ENCODE measurements at regions not wholly inside any gene's neighbourhood (a gene's known extent, or its start where the extent isn't known, plus 50 kb on each side); places are given as distances from the start of the nearest gene placed in this dataset.

GRCh38 chr14:100012478-100013327 is 52.5 kb upstream of the EVL start:
- Histone ChIP-seq H3K4me3 (no peak overlapping the region), H3K4me1 (ENCODE audit: control insufficient read depth in 5 of 5, insufficient read depth in 5 of 5, low read length in 5 of 5) (peaks cover 5 to 51% (median 23%) of the 10 kb centered on the region in 5 donors), H3K27ac (ENCODE audit: low read depth in 1 of 2, low read length in 1 of 2) (peak overlapping the region in 1 of 2 donors; percentile 15), H3K36me3 (ENCODE audit: control insufficient read depth in 4 of 4, insufficient read depth in 4 of 4, low read length in 4 of 4) (no peaks in the 10 kb centered on the region), H3K27me3 (ENCODE audit: control insufficient read depth in 3 of 3, insufficient read depth in 3 of 3, low read length in 2 of 3) (no peaks in the 10 kb centered on the region), H3K9me3 (ENCODE audit: control insufficient read depth in 4 of 4, insufficient read depth in 3 of 4, low read length in 3 of 4) (no peaks in the 10 kb centered on the region), H3K9ac (ENCODE audit: insufficient read depth in 1 of 2, low read length in 2 of 2) (no peak overlapping the region)
- WGBS, 2 donors = 77 to 85% methylated on average over 2 of the region's 2 CpGs
- no peak for ATAC-seq (ENCODE audit: insufficient read depth, low FRiP score)
- no peak for DNase-seq
- TF ChIP-seq, protein P1, sequence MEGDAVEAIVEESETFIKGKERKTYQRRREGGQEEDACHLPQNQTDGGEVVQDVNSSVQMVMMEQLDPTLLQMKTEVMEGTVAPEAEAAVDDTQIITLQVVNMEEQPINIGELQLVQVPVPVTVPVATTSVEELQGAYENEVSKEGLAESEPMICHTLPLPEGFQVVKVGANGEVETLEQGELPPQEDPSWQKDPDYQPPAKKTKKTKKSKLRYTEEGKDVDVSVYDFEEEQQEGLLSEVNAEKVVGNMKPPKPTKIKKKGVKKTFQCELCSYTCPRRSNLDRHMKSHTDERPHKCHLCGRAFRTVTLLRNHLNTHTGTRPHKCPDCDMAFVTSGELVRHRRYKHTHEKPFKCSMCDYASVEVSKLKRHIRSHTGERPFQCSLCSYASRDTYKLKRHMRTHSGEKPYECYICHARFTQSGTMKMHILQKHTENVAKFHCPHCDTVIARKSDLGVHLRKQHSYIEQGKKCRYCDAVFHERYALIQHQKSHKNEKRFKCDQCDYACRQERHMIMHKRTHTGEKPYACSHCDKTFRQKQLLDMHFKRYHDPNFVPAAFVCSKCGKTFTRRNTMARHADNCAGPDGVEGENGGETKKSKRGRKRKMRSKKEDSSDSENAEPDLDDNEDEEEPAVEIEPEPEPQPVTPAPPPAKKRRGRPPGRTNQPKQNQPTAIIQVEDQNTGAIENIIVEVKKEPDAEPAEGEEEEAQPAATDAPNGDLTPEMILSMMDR (IDR thresholded peaks at IDR 0.05; ENCODE audit: control extremely low read depth, extremely low read depth) = no peak

- peak; percentile 82 to 93 (median 91) for DNase-seq
Observed at GRCh38 chr14:100015251-100015655, 50.0 kb upstream of the EVL start.

More at GRCh38 chr14:100015251-100015655, 50.0 kb upstream of the EVL start:
- peak; percentile 71 for ATAC-seq (ENCODE audit: insufficient read depth, low FRiP score)
- Histone ChIP-seq H3K27me3 (ENCODE audit: control insufficient read depth in 3 of 3, insufficient read depth in 3 of 3, low read length in 2 of 3) (no peaks in the 10 kb centered on the region), H3K4me3 (no peak overlapping the region), H3K4me1 (ENCODE audit: control insufficient read depth in 5 of 5, insufficient read depth in 5 of 5, low read length in 5 of 5) (peaks cover 5 to 74% (median 31%) of the 10 kb centered on the region in 5 donors), H3K9ac (ENCODE audit: insufficient read depth in 1 of 2, low read length in 2 of 2) (peak overlapping the region in 1 of 2 donors; percentile 52), H3K9me3 (ENCODE audit: control insufficient read depth in 4 of 4, insufficient read depth in 3 of 4, low read length in 3 of 4) (no peaks in the 10 kb centered on the region), H3K36me3 (ENCODE audit: control insufficient read depth in 4 of 4, insufficient read depth in 4 of 4, low read length in 4 of 4) (no peaks in the 10 kb centered on the region), H3K27ac (ENCODE audit: low read depth in 1 of 2, low read length in 1 of 2) (peak overlapping the region in 1 of 2 donors; percentile 74)
- WGBS, 2 donors = 63 to 64% methylated on average over 9 of the region's 9 CpGs
- TF ChIP-seq, protein P1 (IDR thresholded peaks at IDR 0.05; ENCODE audit: control extremely low read depth, extremely low read depth) = no peak
